DND-41 (cell line): ENCODE measurements at regions not wholly inside any gene's neighbourhood (a gene's known extent, or its start where the extent isn't known, plus 50 kb on each side); places are given as distances from the start of the nearest gene placed in this dataset.

ENCODE experiments used
- ATAC-seq: fragments of 200-7000 bp; cut with Tn5 transposase; 3 replicates; pipeline ENCODE4 v1.9.1; 2021; ENCODE audit warnings: low read depth; ENCODE audit not compliant: insufficient read depth
- DNase-seq: peaks from one replicate; pipeline ENCODE4 v3.0.0-alpha.2; 2020
- H2AFZ ChIP-seq: 2 replicates; pipeline ENCODE4 v1.6.0; 2012; ENCODE audit warnings: low read depth, low read length
- H3K27ac ChIP-seq: 2 replicates; pipeline ENCODE4 v1.5.1; 2012; ENCODE audit warnings: low read length, inconsistent platforms
- H3K27me3 ChIP-seq: fragments of 200-600 bp; sonication (generic); 2 replicates; pipeline ENCODE4 v1.6.0; 2012; ENCODE audit warnings: low read length, mild to moderate bottlenecking, inconsistent platforms; ENCODE audit not compliant: insufficient read depth, poor library complexity
- H3K36me3 ChIP-seq: 2 replicates; pipeline ENCODE4 v1.5.1; 2012; ENCODE audit warnings: low read length, inconsistent platforms; ENCODE audit not compliant: insufficient read depth
- H3K4me1 ChIP-seq: 2 replicates; pipeline ENCODE4 v1.5.1; 2012; ENCODE audit warnings: mild to moderate bottlenecking, low read length; ENCODE audit not compliant: insufficient read depth
- H3K4me2 ChIP-seq: 2 replicates; pipeline ENCODE4 v1.6.0; 2012; ENCODE audit warnings: mild to moderate bottlenecking, moderate library complexity, low read length, inconsistent platforms; ENCODE audit not compliant: insufficient read depth
- H3K4me3 ChIP-seq, 2 experiments: fragments of 200-600 bp in 1 of 2; shearing (Covaris generic) in 1 of 2; 2 replicates each; pipeline ENCODE4 v1.5.1; 2012 to 2016; ENCODE audit warnings: inconsistent platforms in 2 of 2, low read length in 2 of 2, mild to moderate bottlenecking in 2 of 2, low read depth in 1 of 2, moderate library complexity in 1 of 2
- H3K79me2 ChIP-seq: 2 replicates; pipeline ENCODE4 v1.6.0; 2012; ENCODE audit warnings: low read length, inconsistent platforms; ENCODE audit not compliant: insufficient read depth
- H3K9ac ChIP-seq: 2 replicates; pipeline ENCODE4 v1.6.0; 2012; ENCODE audit warnings: low read depth, mild to moderate bottlenecking, inconsistent platforms, low read length, moderate library complexity
- H3K9me3 ChIP-seq: 2 replicates; pipeline ENCODE4 v1.5.1; 2012; ENCODE audit warnings: low read length, moderate library complexity, mild to moderate bottlenecking, inconsistent platforms; ENCODE audit not compliant: insufficient read depth, severe bottlenecking
- H4K20me1 ChIP-seq: 2 replicates; pipeline ENCODE4 v1.6.0; 2012; ENCODE audit warnings: low read length; ENCODE audit not compliant: insufficient read depth
- EZH2 ChIP-seq: IDR thresholded peaks from 3 replicates; pipeline ENCODE4 v1.6.1; 2012; ENCODE audit warnings: borderline replicate concordance, low read depth, mild to moderate bottlenecking, moderate library complexity, low read length, inconsistent platforms; ENCODE audit not compliant: severe bottlenecking
- TF ChIP-seq, protein P1 (sequence below): IDR thresholded peaks from 2 replicates; pipeline ENCODE4 v1.5.1; 2012; ENCODE audit warnings: borderline replicate concordance, low read length, moderate library complexity, mild to moderate bottlenecking; ENCODE audit not compliant: poor library complexity, severe bottlenecking; ENCODE audit errors: extremely low read depth

DNA sequence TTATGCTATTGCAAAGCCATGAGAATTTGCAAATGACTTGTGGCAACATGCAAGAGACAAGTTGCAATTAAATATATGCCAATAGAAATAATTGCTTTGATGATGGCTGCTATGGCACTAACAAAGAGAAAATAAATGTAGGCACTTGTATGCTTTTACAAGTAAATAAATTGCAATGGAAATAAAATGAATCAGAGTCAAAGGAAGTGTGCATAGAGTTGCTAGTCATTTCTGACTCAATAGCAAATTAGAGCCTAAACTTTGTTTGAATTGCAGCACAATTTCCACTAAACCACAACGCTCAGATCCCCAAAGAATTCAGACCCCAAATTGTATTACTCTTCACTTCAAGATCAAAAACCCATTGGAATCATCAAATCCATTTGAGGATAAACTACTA, 792.1 kb upstream of the ARGLU1 start:
- no peak for ATAC-seq
- no peaks in the 10 kb centered on the region for H3K36me3 ChIP-seq

DNA sequence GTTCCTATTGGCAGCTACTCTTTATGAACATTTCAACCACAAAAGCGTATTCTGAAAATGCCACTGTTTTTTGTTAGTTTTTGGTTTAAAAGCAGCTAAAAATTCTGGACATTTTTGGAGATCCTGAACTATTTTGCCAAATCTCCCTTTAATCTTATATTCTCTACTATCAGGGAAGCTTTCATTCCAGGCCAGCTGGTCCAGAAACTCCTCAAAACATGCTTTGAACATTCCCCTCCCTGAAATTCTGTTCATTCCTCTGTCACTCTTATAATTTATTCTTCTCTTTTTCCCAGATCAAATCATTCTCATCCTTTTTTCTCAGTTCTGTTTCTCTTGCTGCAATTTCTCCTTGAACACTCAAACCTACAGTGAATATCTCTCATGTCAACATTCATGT, 790.9 kb upstream of the ARGLU1 start:
- Histone ChIP-seq H3K9me3 (no peaks in the 10 kb centered on the region), H3K27ac (no peak overlapping the region), H3K4me3 (no peak overlapping the region), H3K79me2 (no peaks in the 10 kb centered on the region), H3K27me3 (no peaks in the 10 kb centered on the region), H3K9ac (no peak overlapping the region), H4K20me1 (no peaks in the 10 kb centered on the region), H3K36me3 (no peaks in the 10 kb centered on the region), H2AFZ (no peak overlapping the region), H3K4me1 (no peaks in the 10 kb centered on the region), H3K4me2 (no peak overlapping the region)
- ATAC-seq (no peak), DNase-seq (no peak)
- TF ChIP-seq, protein P1, sequence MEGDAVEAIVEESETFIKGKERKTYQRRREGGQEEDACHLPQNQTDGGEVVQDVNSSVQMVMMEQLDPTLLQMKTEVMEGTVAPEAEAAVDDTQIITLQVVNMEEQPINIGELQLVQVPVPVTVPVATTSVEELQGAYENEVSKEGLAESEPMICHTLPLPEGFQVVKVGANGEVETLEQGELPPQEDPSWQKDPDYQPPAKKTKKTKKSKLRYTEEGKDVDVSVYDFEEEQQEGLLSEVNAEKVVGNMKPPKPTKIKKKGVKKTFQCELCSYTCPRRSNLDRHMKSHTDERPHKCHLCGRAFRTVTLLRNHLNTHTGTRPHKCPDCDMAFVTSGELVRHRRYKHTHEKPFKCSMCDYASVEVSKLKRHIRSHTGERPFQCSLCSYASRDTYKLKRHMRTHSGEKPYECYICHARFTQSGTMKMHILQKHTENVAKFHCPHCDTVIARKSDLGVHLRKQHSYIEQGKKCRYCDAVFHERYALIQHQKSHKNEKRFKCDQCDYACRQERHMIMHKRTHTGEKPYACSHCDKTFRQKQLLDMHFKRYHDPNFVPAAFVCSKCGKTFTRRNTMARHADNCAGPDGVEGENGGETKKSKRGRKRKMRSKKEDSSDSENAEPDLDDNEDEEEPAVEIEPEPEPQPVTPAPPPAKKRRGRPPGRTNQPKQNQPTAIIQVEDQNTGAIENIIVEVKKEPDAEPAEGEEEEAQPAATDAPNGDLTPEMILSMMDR: no peak
- TF ChIP-seq EZH2: no peak

More for the DNA sequence above, 792.1 kb upstream of the ARGLU1 start:
- Histone ChIP-seq H3K27me3 (no peaks in the 10 kb centered on the region), H3K9ac (no peak overlapping the region), H3K4me1 (no peaks in the 10 kb centered on the region), H2AFZ (no peak overlapping the region), H3K4me3 (no peak overlapping the region), H3K27ac (no peak overlapping the region), H3K4me2 (no peak overlapping the region), H4K20me1 (no peaks in the 10 kb centered on the region), H3K79me2 (no peaks in the 10 kb centered on the region), H3K9me3 (no peaks in the 10 kb centered on the region)
- no peak for TF ChIP-seq EZH2
- TF ChIP-seq, protein P1: no peak
- DNase-seq: no peak

DNA sequence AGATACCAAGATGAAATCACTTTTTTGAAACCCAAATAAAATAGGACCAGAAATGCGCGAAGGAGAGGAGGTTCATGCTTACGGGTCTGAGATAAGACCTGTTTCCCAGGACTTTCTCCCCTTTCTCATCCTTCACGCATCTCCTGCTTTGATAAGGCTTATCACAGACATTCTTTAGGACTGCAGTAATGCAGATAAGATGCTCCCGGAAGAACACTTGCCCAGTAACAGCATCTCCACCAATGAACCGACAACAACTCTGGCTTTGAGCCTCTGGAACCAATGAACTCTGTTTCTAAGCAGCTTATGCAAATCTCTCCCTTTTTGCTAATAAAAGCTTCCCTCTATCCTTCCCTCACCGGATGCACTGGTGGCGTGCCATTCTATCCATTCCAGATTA, 783.4 kb upstream of the ARGLU1 start:
- H3K4me3 ChIP-seq: no peak overlapping the region
- no peak overlapping the region for H3K27ac ChIP-seq
- H3K36me3 ChIP-seq: no peaks in the 10 kb centered on the region
- no peaks in the 10 kb centered on the region for H3K27me3 ChIP-seq
- no peaks in the 10 kb centered on the region for H3K79me2 ChIP-seq
- no peaks in the 10 kb centered on the region for H4K20me1 ChIP-seq
- H3K4me1 ChIP-seq: no peaks in the 10 kb centered on the region
- DNase-seq: no peak
- TF ChIP-seq, protein P1: no peak
- TF ChIP-seq EZH2: no peak
- no peak overlapping the region for H3K9ac ChIP-seq
- H3K4me2 ChIP-seq: no peak overlapping the region
- H3K9me3 ChIP-seq: no peaks in the 10 kb centered on the region
- ATAC-seq: no peak
- no peak overlapping the region for H2AFZ ChIP-seq

DNA sequence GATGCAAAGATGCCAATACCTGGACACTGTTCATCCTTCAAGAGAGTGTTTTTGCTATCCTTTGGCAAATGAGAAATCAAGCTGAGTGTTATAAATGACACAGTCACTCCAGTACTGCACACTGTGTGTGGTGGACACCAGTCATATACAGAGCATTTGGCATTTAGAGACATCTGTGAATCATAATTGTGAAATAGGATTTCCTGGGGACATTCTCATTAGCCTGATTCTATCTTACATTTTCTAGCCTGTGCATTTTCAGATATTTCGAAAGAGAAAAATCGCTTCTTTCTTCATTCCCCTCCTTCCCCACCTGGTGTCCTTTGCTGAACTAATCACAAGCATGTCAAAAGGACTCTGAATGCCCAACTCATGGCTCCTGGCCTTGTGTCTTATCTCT, 781.0 kb upstream of the ARGLU1 start:
- Histone ChIP-seq H3K4me2 (no peak overlapping the region), H3K36me3 (no peaks in the 10 kb centered on the region), H3K9me3 (no peaks in the 10 kb centered on the region), H2AFZ (no peak overlapping the region), H3K9ac (no peak overlapping the region), H3K4me3 (no peak overlapping the region), H4K20me1 (no peaks in the 10 kb centered on the region), H3K27me3 (no peaks in the 10 kb centered on the region), H3K4me1 (no peaks in the 10 kb centered on the region), H3K79me2 (no peaks in the 10 kb centered on the region), H3K27ac (no peak overlapping the region)
- DNase-seq (no peak), ATAC-seq (no peak)
- no peak for TF ChIP-seq EZH2
- TF ChIP-seq, protein P1: no peak
